CD8-positive, alpha-beta memory T cell (primary cell): ENCODE measurements at regions not wholly inside any gene's neighbourhood (a gene's known extent, or its start where the extent isn't known, plus 50 kb on each side); places are given as distances from the start of the nearest gene placed in this dataset.

ENCODE experiments used
- CTCF ChIA-PET: fragments of 350-600 bp; sonication (Branson Sonifier 250); formaldehyde crosslinking; loops from one replicate; lab custom pipeline; 2021; ENCODE audit warnings: antibody characterized with exemption; lab: Charles Lee
- POLR2A ChIA-PET: fragments of 350-600 bp; sonication (Branson Sonifier 250); formaldehyde crosslinking; loops from one replicate; lab custom pipeline; 2021; ENCODE audit warnings: antibody characterized with exemption; lab: Charles Lee
- DNase-seq, 5 donors: peaks; one replicate each; pipeline versions ENCODE4 v3.0.0 to v3.0.0-alpha.2; 2020 to 2022; ENCODE audit warnings: mixed read lengths in 1 of 5
- H3K27ac ChIP-seq: one replicate; pipeline ENCODE4 v1.7.0; 2013; ENCODE audit warnings: low read depth, mild to moderate bottlenecking, low read length, moderate library complexity
- H3K27me3 ChIP-seq: 2 replicates; pipeline ENCODE4 v1.7.0; 2013; ENCODE audit warnings: low read length, mild to moderate bottlenecking; ENCODE audit not compliant: insufficient read depth, poor library complexity, severe bottlenecking
- H3K36me3 ChIP-seq: 2 replicates; pipeline ENCODE4 v1.7.0; 2013; ENCODE audit warnings: mild to moderate bottlenecking, low read length, moderate library complexity; ENCODE audit not compliant: insufficient read depth
- H3K4me1 ChIP-seq: 2 replicates; pipeline ENCODE4 v1.7.0; 2013; ENCODE audit warnings: mild to moderate bottlenecking, low read length, moderate library complexity; ENCODE audit not compliant: insufficient read depth
- H3K4me3 ChIP-seq: 2 replicates; pipeline ENCODE4 v1.7.0; 2013; ENCODE audit warnings: mild to moderate bottlenecking, low read length
- H3K9me3 ChIP-seq: 2 replicates; pipeline ENCODE4 v1.7.0; 2013; ENCODE audit warnings: mild to moderate bottlenecking, low read length
- H3K27ac Mint-ChIP-seq, 8 donors: one replicate each; pipeline ENCODE4 v1.8.0; 2020 to 2021; ENCODE audit warnings: mixed read lengths in 8 of 8, mild to moderate bottlenecking in 6 of 8, inconsistent platforms in 3 of 8, moderate library complexity in 3 of 8
- H3K27me3 Mint-ChIP-seq, 2 donors: one replicate each; pipeline ENCODE4 v1.8.0; 2020 to 2021; ENCODE audit warnings: mixed read lengths in 2 of 2, mild to moderate bottlenecking in 1 of 2, moderate library complexity in 1 of 2
- H3K36me3 Mint-ChIP-seq, 3 donors: one replicate each; pipeline ENCODE4 v1.8.0; 2020 to 2021; ENCODE audit warnings: mixed read lengths in 3 of 3, inconsistent platforms in 1 of 3, mild to moderate bottlenecking in 1 of 3
- H3K4me1 Mint-ChIP-seq, 3 donors: one replicate each; pipeline ENCODE4 v1.8.0; 2020 to 2021; ENCODE audit warnings: mixed read lengths in 3 of 3, inconsistent platforms in 1 of 3, mild to moderate bottlenecking in 1 of 3
- H3K4me3 Mint-ChIP-seq, 7 donors: one replicate each; pipeline ENCODE4 v1.8.0; 2020 to 2021; ENCODE audit warnings: mixed read lengths in 7 of 7, mild to moderate bottlenecking in 6 of 7, moderate library complexity in 4 of 7, inconsistent platforms in 2 of 7
- H3K9me3 Mint-ChIP-seq, 5 donors: one replicate each; pipeline ENCODE4 v1.8.0; 2020 to 2022; ENCODE audit warnings: mixed read lengths in 5 of 5, mild to moderate bottlenecking in 3 of 5, moderate library complexity in 2 of 5, inconsistent platforms in 1 of 5

- no peak for DNase-seq
- no peaks in the 10 kb centered on the region for H3K9me3 ChIP-seq
- Mint-ChIP-seq H3K9me3 (no peaks in the 10 kb centered on the region), H3K27ac (no peak overlapping the region), H3K4me1 (no peaks in the 10 kb centered on the region), H3K27me3 (peaks cover 6 to 24% of the 10 kb centered on the region in 2 donors), H3K4me3 (no peak overlapping the region), H3K36me3 (no peaks in the 10 kb centered on the region)
- ChIA-PET POLR2A (no interaction called here), CTCF (interaction anchor here (0.9 to 1.4 kb wide), 3 partner anchors 226 to 732 kb away, joined by 3 to 7 read pairs (median 3); partner anchors contain the start of gene ACKR3)
- H3K36me3 ChIP-seq = no peaks in the 10 kb centered on the region
- H3K4me1 ChIP-seq = no peaks in the 10 kb centered on the region
- H3K4me3 ChIP-seq = no peak overlapping the region
- no peaks in the 10 kb centered on the region for H3K27me3 ChIP-seq
- H3K27ac ChIP-seq = no peak overlapping the region
These were observed 78.7 kb upstream of the ASB18 start for GRCh38 chr2:236342951-236343350.

GRCh38 chr2:236343400-236344161 lies 79.4 kb upstream of the ASB18 start:
- ChIA-PET POLR2A (no interaction called here), CTCF (interaction anchor here (0.7 to 1.4 kb wide), 6 partner anchors 226 to 731 kb away, joined by 3 to 7 read pairs (median 3); partner anchors contain the start of gene ACKR3)
- no peak overlapping the region for H3K4me3 Mint-ChIP-seq
- Histone ChIP-seq H3K9me3 (no peaks in the 10 kb centered on the region), H3K4me1 (no peaks in the 10 kb centered on the region), H3K27ac (no peak overlapping the region), H3K4me3 (no peak overlapping the region), H3K27me3 (no peaks in the 10 kb centered on the region), H3K36me3 (no peaks in the 10 kb centered on the region)
- no peaks in the 10 kb centered on the region for H3K9me3 Mint-ChIP-seq
- H3K27ac Mint-ChIP-seq = no peak overlapping the region
- H3K36me3 Mint-ChIP-seq = no peaks in the 10 kb centered on the region
- H3K27me3 Mint-ChIP-seq = peaks cover 8 to 23% of the 10 kb centered on the region in 2 donors
- no peaks in the 10 kb centered on the region for H3K4me1 Mint-ChIP-seq
- peak in 4 of 5 donors; percentile 19 to 68 (median 46) for DNase-seq

- Mint-ChIP-seq H3K4me1 (no peaks in the 10 kb centered on the region), H3K9me3 (no peaks in the 10 kb centered on the region), H3K27me3 (peaks cover 8 to 30% of the 10 kb centered on the region in 2 donors), H3K4me3 (no peak overlapping the region), H3K27ac (no peak overlapping the region), H3K36me3 (no peaks in the 10 kb centered on the region)
- Histone ChIP-seq H3K27me3 (no peaks in the 10 kb centered on the region), H3K9me3 (no peaks in the 10 kb centered on the region), H3K4me1 (no peaks in the 10 kb centered on the region), H3K36me3 (no peaks in the 10 kb centered on the region), H3K4me3 (no peak overlapping the region), H3K27ac (no peak overlapping the region)
- ChIA-PET CTCF (interaction anchor here (1.1 kb wide), 1 partner anchor 268 kb away, joined by 3 read pairs; no protein-coding TSS in a partner anchor), POLR2A (no interaction called here)
- no peak for DNase-seq
These were observed 80.2 kb upstream of the ASB18 start for GRCh38 chr2:236344446-236344845.

DNA sequence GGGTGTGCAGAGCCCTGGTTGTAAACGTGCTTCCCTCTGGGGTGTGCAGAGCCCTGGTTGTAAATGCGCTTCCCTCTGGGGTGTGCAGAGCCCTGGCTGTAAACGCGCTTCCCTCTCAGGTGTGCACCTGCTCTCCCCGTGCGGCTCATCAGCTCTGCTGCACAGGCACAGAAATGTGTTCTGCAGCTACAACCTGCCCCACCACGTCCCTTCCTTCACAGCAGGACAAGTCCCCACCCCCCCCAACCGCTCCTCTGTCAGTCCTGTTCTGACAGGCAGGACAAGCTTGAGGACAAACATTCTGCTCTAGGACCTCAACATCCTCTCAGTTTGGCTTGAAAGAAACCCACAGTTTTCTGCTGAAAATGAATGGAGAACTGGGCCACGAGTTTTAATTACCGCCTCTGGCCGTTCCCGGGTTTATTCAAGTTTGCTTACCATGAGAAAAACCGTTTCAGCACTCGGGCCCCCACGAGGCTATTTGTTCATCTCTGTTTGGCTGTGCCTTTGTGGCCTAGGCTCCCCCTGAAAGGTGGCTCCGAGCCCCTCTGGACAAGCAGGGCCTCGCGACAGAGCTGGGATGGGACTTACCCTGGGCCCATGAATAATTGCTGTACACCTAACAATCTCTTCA lies 81.0 kb upstream of the ASB18 start:
- H3K36me3 Mint-ChIP-seq = no peaks in the 10 kb centered on the region
- DNase-seq = no peak
- POLR2A ChIA-PET = no interaction called here

DNA sequence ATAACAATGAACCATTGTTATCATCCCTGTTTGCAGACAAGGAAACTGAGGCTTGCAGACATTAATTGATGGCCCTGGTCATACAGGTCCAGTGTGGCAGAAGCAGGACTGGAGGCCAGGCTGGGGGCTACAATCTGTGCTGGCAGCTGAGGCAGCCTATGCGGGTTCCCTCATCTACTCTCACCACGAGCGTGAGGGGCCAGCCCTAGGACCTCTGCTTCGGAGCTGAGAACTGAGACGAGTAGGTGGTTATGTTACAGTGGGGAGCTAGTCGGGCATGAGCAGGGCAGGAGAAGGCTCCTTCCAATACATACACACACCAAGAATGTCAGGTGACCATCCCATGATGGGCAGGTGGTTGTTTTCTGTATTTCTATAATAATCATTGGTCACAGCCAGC lies 82.2 kb upstream of the ASB18 start:
- ChIA-PET CTCF (no interaction called here), POLR2A (no interaction called here)
- no peak overlapping the region for H3K4me3 Mint-ChIP-seq
- Histone ChIP-seq H3K4me1 (no peaks in the 10 kb centered on the region), H3K36me3 (no peaks in the 10 kb centered on the region), H3K9me3 (no peaks in the 10 kb centered on the region), H3K27ac (no peak overlapping the region), H3K27me3 (no peaks in the 10 kb centered on the region), H3K4me3 (no peak overlapping the region)
- no peaks in the 10 kb centered on the region for H3K4me1 Mint-ChIP-seq
- H3K36me3 Mint-ChIP-seq = no peaks in the 10 kb centered on the region
- no peak for DNase-seq
- H3K27me3 Mint-ChIP-seq = peaks cover 5 to 35% of the 10 kb centered on the region in 2 donors
- H3K27ac Mint-ChIP-seq = no peak overlapping the region
- H3K9me3 Mint-ChIP-seq = no peaks in the 10 kb centered on the region

More for the DNA sequence above, 81.0 kb upstream of the ASB18 start:
- Mint-ChIP-seq H3K27me3 (peaks cover 5 to 31% of the 10 kb centered on the region in 2 donors), H3K9me3 (no peaks in the 10 kb centered on the region), H3K4me3 (no peak overlapping the region), H3K4me1 (no peaks in the 10 kb centered on the region), H3K27ac (no peak overlapping the region)
- no peaks in the 10 kb centered on the region for H3K36me3 ChIP-seq
- H3K4me3 ChIP-seq = no peak overlapping the region
- no peak overlapping the region for H3K27ac ChIP-seq
- no peaks in the 10 kb centered on the region for H3K27me3 ChIP-seq
- CTCF ChIA-PET = no interaction called here
- H3K4me1 ChIP-seq = no peaks in the 10 kb centered on the region
- no peaks in the 10 kb centered on the region for H3K9me3 ChIP-seq

DNA sequence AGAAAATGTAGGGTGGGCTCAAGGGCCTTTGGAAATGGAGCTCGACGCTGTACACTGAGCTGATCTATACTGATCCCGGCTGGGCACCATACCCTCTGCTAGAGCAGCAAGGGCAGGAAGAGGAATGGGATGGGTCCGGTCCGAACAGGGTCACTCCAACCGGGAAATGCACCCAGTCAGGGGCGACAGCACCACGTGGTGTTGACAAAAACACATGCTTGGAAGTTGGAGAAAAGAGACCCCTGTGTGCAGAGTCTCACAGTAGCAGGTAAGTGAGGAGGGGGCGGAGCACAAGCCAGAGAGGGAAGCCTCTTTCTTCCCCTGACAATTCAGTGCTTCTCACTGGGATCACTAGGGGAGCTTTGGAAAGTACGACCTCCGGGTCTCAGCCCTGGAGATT lies 84.1 kb upstream of the ASB18 start:
- H3K9me3 Mint-ChIP-seq = no peaks in the 10 kb centered on the region

DNA sequence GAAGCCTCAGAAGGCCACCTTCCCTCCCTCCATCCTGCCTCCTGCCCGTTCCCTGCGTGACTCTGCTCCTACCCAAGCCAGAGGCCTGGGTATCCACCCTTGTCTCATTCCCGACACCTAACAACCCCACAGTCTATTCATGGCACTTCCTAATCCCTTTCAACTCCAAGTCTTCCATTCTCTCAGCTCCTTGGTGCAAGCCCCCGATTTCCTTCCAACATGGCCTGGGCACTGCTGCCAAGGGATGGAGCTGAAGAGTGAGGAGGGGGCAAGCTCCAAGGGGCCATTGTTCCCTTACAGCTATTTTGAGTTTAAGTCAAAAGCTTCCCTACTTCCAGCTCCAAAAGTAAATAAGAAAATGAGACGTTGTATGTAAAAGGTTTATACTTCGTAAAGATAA lies 84.8 kb upstream of the ASB18 start:
- no peaks in the 10 kb centered on the region for H3K9me3 Mint-ChIP-seq
- Histone ChIP-seq H3K4me1 (no peaks in the 10 kb centered on the region), H3K9me3 (no peaks in the 10 kb centered on the region), H3K27ac (no peak overlapping the region), H3K4me3 (no peak overlapping the region), H3K36me3 (no peaks in the 10 kb centered on the region), H3K27me3 (no peaks in the 10 kb centered on the region)
- H3K4me3 Mint-ChIP-seq = no peak overlapping the region
- peaks cover 4 to 6% (median 5%) of the 10 kb centered on the region in 3 donors for H3K4me1 Mint-ChIP-seq
- no peaks in the 10 kb centered on the region for H3K36me3 Mint-ChIP-seq
- POLR2A ChIA-PET = no interaction called here
- CTCF ChIA-PET = no interaction called here
- no peak overlapping the region for H3K27ac Mint-ChIP-seq
- DNase-seq = no peak
- peaks cover 8 to 42% of the 10 kb centered on the region in 2 donors for H3K27me3 Mint-ChIP-seq

More for the DNA sequence above, 84.1 kb upstream of the ASB18 start:
- POLR2A ChIA-PET = no interaction called here
- no peak overlapping the region for H3K4me3 Mint-ChIP-seq
- no peaks in the 10 kb centered on the region for H3K36me3 Mint-ChIP-seq
- Histone ChIP-seq H3K36me3 (no peaks in the 10 kb centered on the region), H3K27ac (no peak overlapping the region), H3K9me3 (no peaks in the 10 kb centered on the region), H3K27me3 (no peaks in the 10 kb centered on the region), H3K4me1 (no peaks in the 10 kb centered on the region), H3K4me3 (no peak overlapping the region)
- no peak overlapping the region for H3K27ac Mint-ChIP-seq
- H3K27me3 Mint-ChIP-seq = peaks cover 9 to 46% of the 10 kb centered on the region in 2 donors
- no peak for DNase-seq
- CTCF ChIA-PET = no interaction called here
- H3K4me1 Mint-ChIP-seq = peaks cover 4 to 5% (median 4%) of the 10 kb centered on the region in 3 donors

GRCh38 chr2:236350426-236350825 lies 86.2 kb upstream of the ASB18 start:
- Histone ChIP-seq H3K4me1 (no peaks in the 10 kb centered on the region), H3K4me3 (no peak overlapping the region), H3K27ac (no peak overlapping the region), H3K27me3 (no peaks in the 10 kb centered on the region), H3K36me3 (no peaks in the 10 kb centered on the region), H3K9me3 (no peaks in the 10 kb centered on the region)
- Mint-ChIP-seq H3K4me1 (peaks cover 4 to 6% (median 5%) of the 10 kb centered on the region in 3 donors), H3K27me3 (peaks cover 8 to 42% of the 10 kb centered on the region in 2 donors), H3K36me3 (no peaks in the 10 kb centered on the region), H3K27ac (no peak overlapping the region), H3K4me3 (no peak overlapping the region), H3K9me3 (no peaks in the 10 kb centered on the region)
- CTCF ChIA-PET = interaction anchor here (0.8 kb wide), 1 partner anchor 219 kb away, joined by 5 read pairs; the partner anchor contains the start of gene ACKR3
- POLR2A ChIA-PET = no interaction called here
- no peak for DNase-seq
